ENCODE measurements at regions not wholly inside any gene's neighbourhood (a gene's known extent, or its start where the extent isn't known, plus 50 kb on each side); places are given as distances from the start of the nearest gene placed in this dataset. TPM values are rescaled to one million over a fixed set of nuclear protein-coding genes. Genes with fewer than 3 reads are reported as not detected.
"Not testable (repeated sequence)": the region's sequence is repeated elsewhere in the genome, so short reads cannot be mapped to it uniquely, and the experiment has no call there.

GRCh38 chr4:9715271-9715670 lies 66.2 kb upstream of the DRD5 start:
- CTCF ChIA-PET; H3K4me1 Mint-ChIP-seq (ENCODE audit: low read depth); H3K4me3 Mint-ChIP-seq; H3K36me3 Mint-ChIP-seq; DNase-seq; POLR2A ChIA-PET; H3K27ac Mint-ChIP-seq; H3K27me3 Mint-ChIP-seq; H3K9me3 Mint-ChIP-seq; intact Hi-C loops (cut with micrococcal nuclease): not testable (repeated sequence)

DNA sequence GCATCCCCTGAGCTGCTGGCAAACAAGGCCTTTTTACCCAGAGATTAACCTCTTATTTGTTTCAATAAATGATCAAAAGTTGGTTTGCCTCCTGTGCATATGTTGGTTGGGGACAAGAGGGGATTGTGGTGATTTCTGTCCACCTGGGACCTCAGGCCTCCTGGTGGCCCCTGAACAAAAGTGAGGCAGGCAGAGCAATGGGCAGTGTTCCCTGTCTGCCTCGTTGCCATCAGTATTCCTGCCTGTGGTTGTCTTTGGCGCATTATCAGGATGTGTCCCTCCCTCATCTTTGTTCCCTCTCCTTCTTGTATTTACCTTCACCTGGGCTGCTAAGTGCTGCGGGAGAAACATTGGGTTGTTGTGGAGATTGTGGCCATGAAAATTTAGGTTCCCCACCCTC lies 65.3 kb upstream of the DRD5 start:
- ChIA-PET POLR2A (no interaction called here), CTCF (no interaction called here)

GRCh38 chr4:9718246-9718939 lies 63.0 kb upstream of the DRD5 start:
- H3K36me3 Mint-ChIP-seq; H3K27ac Mint-ChIP-seq; H3K27me3 Mint-ChIP-seq; DNase-seq; H3K4me1 Mint-ChIP-seq (ENCODE audit: low read depth); CTCF ChIA-PET; intact Hi-C loops (cut with micrococcal nuclease); H3K4me3 Mint-ChIP-seq; POLR2A ChIA-PET; H3K9me3 Mint-ChIP-seq: not testable (repeated sequence)

More for the DNA sequence above, 65.3 kb upstream of the DRD5 start:
- no peak overlapping the region for H3K4me3 Mint-ChIP-seq
- no peak for DNase-seq
- no peaks in the 10 kb centered on the region for H3K9me3 Mint-ChIP-seq
- H3K4me1 Mint-ChIP-seq (ENCODE audit: low read depth): no peaks in the 10 kb centered on the region
- H3K36me3 Mint-ChIP-seq: no peaks in the 10 kb centered on the region
- intact Hi-C loops (cut with micrococcal nuclease): no loop called here
- no peak overlapping the region for H3K27ac Mint-ChIP-seq
- H3K27me3 Mint-ChIP-seq: peaks cover 7% of the 10 kb centered on the region

DNA sequence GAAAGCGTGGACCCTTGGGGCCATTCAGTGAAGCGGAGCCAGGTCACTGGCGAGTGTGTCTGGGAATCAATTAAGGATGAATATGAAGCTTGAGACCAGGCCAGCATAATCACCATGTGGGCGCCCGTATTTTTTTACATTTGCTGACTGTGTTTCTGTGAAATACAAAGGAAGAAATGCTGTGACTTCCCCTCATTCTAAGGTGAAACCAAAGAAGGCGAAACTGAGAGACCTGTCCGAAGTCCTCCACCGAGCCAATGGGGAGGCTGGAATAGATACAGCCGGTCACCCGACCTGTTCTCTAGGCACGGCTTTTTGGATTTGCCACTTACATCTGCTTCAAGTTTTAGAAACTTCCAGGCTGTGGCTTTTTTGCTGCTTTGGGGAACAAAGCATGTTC lies 59.3 kb upstream of the DRD5 start:
- CTCF ChIA-PET; H3K27me3 Mint-ChIP-seq; H3K4me3 Mint-ChIP-seq; H3K36me3 Mint-ChIP-seq; H3K9me3 Mint-ChIP-seq; H3K27ac Mint-ChIP-seq; POLR2A ChIA-PET; DNase-seq; intact Hi-C loops (cut with micrococcal nuclease); H3K4me1 Mint-ChIP-seq (ENCODE audit: low read depth): not testable (repeated sequence)

Small RNA genes lying in the stretch of these regions (microRNA-seq; reads per million reads assigned to microRNA genes)
- not detected for gene MIR548I2 (ENCODE audit: borderline microRNAs expressed, borderline number of aligned reads, borderline replicate concordance)

Data from activated CD4-positive, alpha-beta memory T cell treated with anti-CD3 and anti-CD28 coated beads for 36 hours (primary cell).